GM18502 (cell line): ENCODE measurements at regions not wholly inside any gene's neighbourhood (a gene's known extent, or its start where the extent isn't known, plus 50 kb on each side); places are given as distances from the start of the nearest gene placed in this dataset.
"Not testable (repeated sequence)": the region's sequence is repeated elsewhere in the genome, so short reads cannot be mapped to it uniquely, and the experiment has no call there.

ENCODE experiments used
- ATAC-seq: cut with Tn5 transposase; IDR thresholded peaks from one replicate; pipeline ENCODE4 v1.9.1; 2021; ENCODE audit warnings: mild to moderate bottlenecking; ENCODE audit not compliant: unreplicated experiment, poor library complexity

GRCh38 chr5:85938201-85938600 is 679.5 kb upstream of the COX7C start:
- no peak for ATAC-seq

GRCh38 chr5:85951707-85952210 is 666.0 kb upstream of the COX7C start:
- ATAC-seq = no peak

- ATAC-seq = no peak
Observed at GRCh38 chr5:85952680-85953079, 665.1 kb upstream of the COX7C start.

GRCh38 chr5:85967681-85968080 is 650.1 kb upstream of the COX7C start:
- ATAC-seq = no peak

- ATAC-seq = no peak
Observed at GRCh38 chr5:85972539-85972938, 645.2 kb upstream of the COX7C start.

GRCh38 chr5:85985167-85985566 is 632.6 kb upstream of the COX7C start:
- no peak for ATAC-seq

GRCh38 chr5:85990998-85991397 is 626.7 kb upstream of the COX7C start:
- no peak for ATAC-seq

GRCh38 chr5:85994653-85995052 is 623.1 kb upstream of the COX7C start:
- not testable (repeated sequence) for ATAC-seq

GRCh38 chr5:85998656-85999055 is 619.1 kb upstream of the COX7C start:
- ATAC-seq = no peak

GRCh38 chr5:86008293-86008692 is 609.4 kb upstream of the COX7C start:
- ATAC-seq = no peak

GRCh38 chr5:86008704-86009103 is 609.0 kb upstream of the COX7C start:
- no peak for ATAC-seq

- no peak for ATAC-seq
Observed at GRCh38 chr5:86011937-86012336, 605.8 kb upstream of the COX7C start.

GRCh38 chr5:86029308-86029707 is 588.4 kb upstream of the COX7C start:
- no peak for ATAC-seq

- no peak for ATAC-seq
Observed at GRCh38 chr5:86030753-86031152, 587.0 kb upstream of the COX7C start.

GRCh38 chr5:86038566-86038965 is 579.2 kb upstream of the COX7C start:
- no peak for ATAC-seq

GRCh38 chr5:86039351-86039750 is 578.4 kb upstream of the COX7C start:
- ATAC-seq = no peak

GRCh38 chr5:86070719-86071118 is 547.0 kb upstream of the COX7C start:
- ATAC-seq = no peak

- ATAC-seq = no peak
Observed at GRCh38 chr5:86074297-86074696, 543.4 kb upstream of the COX7C start.

GRCh38 chr5:86075139-86075538 is 542.6 kb upstream of the COX7C start:
- ATAC-seq = no peak

- no peak for ATAC-seq
Observed at GRCh38 chr5:86095092-86095491, 522.6 kb upstream of the COX7C start.

- no peak for ATAC-seq
Observed at GRCh38 chr5:86101966-86102365, 515.8 kb upstream of the COX7C start.

GRCh38 chr5:86108825-86109224 is 508.9 kb upstream of the COX7C start:
- ATAC-seq = no peak

- ATAC-seq = no peak
Observed at GRCh38 chr5:86112249-86112648, 505.5 kb upstream of the COX7C start.
